KMS-11 (cell line): ENCODE measurements at regions not wholly inside any gene's neighbourhood (a gene's known extent, or its start where the extent isn't known, plus 50 kb on each side); places are given as distances from the start of the nearest gene placed in this dataset.

Experiments used
- H2AFZ ChIP-seq: fragments of 200-600 bp; sonication (generic); 2 replicates; pipeline ENCODE4 v1.6.1; 2016; ENCODE audit warnings: antibody characterized with exemption, mixed run types, low read depth
- H3K27ac ChIP-seq: fragments of 200-600 bp; sonication (generic); 2 replicates; pipeline ENCODE4 v1.6.1; 2016; ENCODE audit warnings: mild to moderate bottlenecking, mixed run types
- H3K27me3 ChIP-seq: fragments of 200-600 bp; sonication (generic); 2 replicates; pipeline ENCODE4 v1.6.1; 2017; ENCODE audit warnings: mild to moderate bottlenecking, low read depth, mixed run types, moderate library complexity; ENCODE audit not compliant: insufficient read depth
- H3K36me3 ChIP-seq: fragments of 200-600 bp; sonication (generic); 2 replicates; pipeline ENCODE4 v1.6.1; 2017; ENCODE audit warnings: mild to moderate bottlenecking, mixed run types; ENCODE audit not compliant: insufficient read depth
- H3K4me1 ChIP-seq: fragments of 200-600 bp; sonication (generic); 2 replicates; pipeline ENCODE4 v1.6.1; 2016; ENCODE audit warnings: mild to moderate bottlenecking, low read depth, mixed run types; ENCODE audit not compliant: poor library complexity, severe bottlenecking
- H3K4me2 ChIP-seq: fragments of 200-600 bp; sonication (generic); 2 replicates; pipeline ENCODE4 v1.7.0; 2016; ENCODE audit warnings: mild to moderate bottlenecking, mixed run types
- H3K4me3 ChIP-seq: fragments of 200-600 bp; sonication (generic); IDR thresholded peaks from 2 replicates; pipeline ENCODE4 v1.6.1; 2017; ENCODE audit warnings: low read depth, low read length, mixed read lengths; ENCODE audit not compliant: insufficient read depth
- H3K79me2 ChIP-seq: fragments of 200-600 bp; sonication (generic); 2 replicates; pipeline ENCODE4 v1.6.1; 2016; ENCODE audit warnings: low read depth, mixed run types; ENCODE audit not compliant: insufficient read depth
- H3K9ac ChIP-seq: fragments of 200-600 bp; sonication (generic); 2 replicates; pipeline ENCODE4 v1.6.1; 2016; ENCODE audit warnings: mild to moderate bottlenecking, mixed run types
- H4K20me1 ChIP-seq: fragments of 200-600 bp; sonication (generic); 2 replicates; pipeline ENCODE4 v1.6.1; 2016; ENCODE audit warnings: mild to moderate bottlenecking, mixed run types; ENCODE audit not compliant: insufficient read depth
- TF ChIP-seq, protein P1 (sequence below): fragments of 200-600 bp; sonication (generic); conservative IDR thresholded peaks from 2 replicates; pipeline ENCODE4 v1.6.1; 2017; ENCODE audit warnings: low read depth, mild to moderate bottlenecking, antibody characterized with exemption, low read length, moderate library complexity, mixed read lengths

DNA sequence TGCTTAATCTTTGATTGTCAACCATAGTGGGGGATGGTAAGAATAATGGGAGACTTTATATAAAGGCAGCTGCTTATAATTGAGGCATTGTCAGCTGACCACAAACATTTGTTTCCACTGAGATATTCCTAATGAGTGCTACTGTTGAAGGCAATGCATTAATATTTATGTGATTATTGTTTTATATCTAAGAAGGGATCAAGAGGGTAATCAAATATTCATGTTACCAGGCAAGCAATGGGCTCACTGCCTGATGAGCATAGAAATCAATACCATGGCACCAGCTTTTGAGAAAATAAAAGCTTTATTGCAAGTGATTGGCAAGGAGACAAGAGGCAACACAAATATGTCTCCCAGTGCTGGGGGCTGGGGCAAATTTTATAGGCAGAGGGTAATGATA is 706.7 kb upstream of the ADAMTS5 start:
- Histone ChIP-seq H3K9ac (no peak overlapping the region), H3K4me2 (no peak overlapping the region), H3K27ac (no peak overlapping the region), H4K20me1 (no peaks in the 10 kb centered on the region), H3K27me3 (no peaks in the 10 kb centered on the region), H3K79me2 (no peaks in the 10 kb centered on the region), H3K4me3 (no peak overlapping the region), H2AFZ (no peak overlapping the region), H3K36me3 (no peaks in the 10 kb centered on the region), H3K4me1 (no peaks in the 10 kb centered on the region)
- TF ChIP-seq, protein P1, sequence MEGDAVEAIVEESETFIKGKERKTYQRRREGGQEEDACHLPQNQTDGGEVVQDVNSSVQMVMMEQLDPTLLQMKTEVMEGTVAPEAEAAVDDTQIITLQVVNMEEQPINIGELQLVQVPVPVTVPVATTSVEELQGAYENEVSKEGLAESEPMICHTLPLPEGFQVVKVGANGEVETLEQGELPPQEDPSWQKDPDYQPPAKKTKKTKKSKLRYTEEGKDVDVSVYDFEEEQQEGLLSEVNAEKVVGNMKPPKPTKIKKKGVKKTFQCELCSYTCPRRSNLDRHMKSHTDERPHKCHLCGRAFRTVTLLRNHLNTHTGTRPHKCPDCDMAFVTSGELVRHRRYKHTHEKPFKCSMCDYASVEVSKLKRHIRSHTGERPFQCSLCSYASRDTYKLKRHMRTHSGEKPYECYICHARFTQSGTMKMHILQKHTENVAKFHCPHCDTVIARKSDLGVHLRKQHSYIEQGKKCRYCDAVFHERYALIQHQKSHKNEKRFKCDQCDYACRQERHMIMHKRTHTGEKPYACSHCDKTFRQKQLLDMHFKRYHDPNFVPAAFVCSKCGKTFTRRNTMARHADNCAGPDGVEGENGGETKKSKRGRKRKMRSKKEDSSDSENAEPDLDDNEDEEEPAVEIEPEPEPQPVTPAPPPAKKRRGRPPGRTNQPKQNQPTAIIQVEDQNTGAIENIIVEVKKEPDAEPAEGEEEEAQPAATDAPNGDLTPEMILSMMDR = no peak

DNA sequence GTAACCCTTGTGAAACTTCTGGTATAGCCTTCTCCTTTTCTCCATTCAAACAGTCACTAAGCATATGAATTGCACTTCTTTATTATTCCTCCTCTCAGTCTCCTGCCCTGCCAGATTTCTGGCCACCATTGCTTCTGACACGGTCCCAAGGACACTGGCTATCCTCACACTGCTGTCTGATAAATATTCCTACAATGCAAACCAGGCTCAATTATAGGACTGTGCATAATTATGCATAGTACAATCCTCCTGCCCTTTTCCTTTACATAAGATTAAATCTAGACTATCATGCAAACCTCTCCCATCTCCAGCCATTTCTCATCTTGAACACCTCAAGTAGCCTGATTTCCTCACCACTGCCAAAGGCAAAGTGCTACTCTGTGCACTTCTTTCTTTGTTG is 704.3 kb upstream of the ADAMTS5 start:
- TF ChIP-seq, protein P1 = no peak
- H3K27ac ChIP-seq = no peak overlapping the region
- H3K9ac ChIP-seq = no peak overlapping the region
- H3K27me3 ChIP-seq = no peaks in the 10 kb centered on the region
- H3K79me2 ChIP-seq = no peaks in the 10 kb centered on the region
- H3K4me1 ChIP-seq = no peaks in the 10 kb centered on the region
- H2AFZ ChIP-seq = no peak overlapping the region
- H3K36me3 ChIP-seq = no peaks in the 10 kb centered on the region
- no peak overlapping the region for H3K4me3 ChIP-seq
- H3K4me2 ChIP-seq = no peak overlapping the region
- no peaks in the 10 kb centered on the region for H4K20me1 ChIP-seq

DNA sequence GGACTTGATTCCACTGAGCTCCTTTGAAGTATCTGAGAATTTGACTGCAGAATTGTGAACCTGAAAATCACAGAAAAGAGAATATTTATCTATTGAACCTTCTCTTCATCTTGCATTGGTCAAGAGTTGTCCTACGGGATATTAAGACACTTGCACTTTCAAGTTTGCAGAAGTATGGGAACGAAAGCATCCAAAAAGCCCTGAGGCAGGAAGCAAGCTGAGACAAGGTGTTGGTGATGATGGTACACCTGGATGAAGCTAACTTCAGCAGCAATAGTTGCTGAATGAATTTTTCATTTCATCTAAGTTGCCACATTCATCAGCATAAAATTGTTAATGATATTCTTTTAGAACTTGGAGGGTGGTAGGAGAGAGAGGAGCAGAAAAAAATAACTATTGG is 686.6 kb upstream of the ADAMTS5 start:
- no peak overlapping the region for H3K4me3 ChIP-seq
- H3K27ac ChIP-seq = no peak overlapping the region
- H3K27me3 ChIP-seq = no peaks in the 10 kb centered on the region
- no peak overlapping the region for H3K9ac ChIP-seq
- H3K4me1 ChIP-seq = no peaks in the 10 kb centered on the region
- no peaks in the 10 kb centered on the region for H3K79me2 ChIP-seq
- H2AFZ ChIP-seq = no peak overlapping the region
- TF ChIP-seq, protein P1 = no peak
- no peak overlapping the region for H3K4me2 ChIP-seq
- no peaks in the 10 kb centered on the region for H3K36me3 ChIP-seq
- no peaks in the 10 kb centered on the region for H4K20me1 ChIP-seq

DNA sequence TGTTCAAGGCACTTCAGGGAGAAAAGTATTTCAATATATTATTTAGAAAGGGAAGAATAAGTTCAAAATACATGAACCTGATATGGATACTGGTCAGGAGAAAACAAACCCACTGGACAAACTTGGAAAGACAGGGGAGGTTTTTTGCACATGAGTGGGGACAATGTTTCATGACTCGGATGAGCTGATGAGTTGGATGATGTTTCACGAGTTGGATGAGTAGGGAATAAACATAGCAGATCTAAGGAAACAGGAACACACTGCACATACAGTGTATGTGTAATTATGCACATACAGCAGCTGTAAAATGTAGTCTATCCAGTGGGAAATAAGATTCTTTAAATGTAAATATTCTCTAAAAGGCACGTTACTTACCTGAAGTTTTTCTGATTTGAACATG is 682.9 kb upstream of the ADAMTS5 start:
- H3K27ac ChIP-seq = no peak overlapping the region
- TF ChIP-seq, protein P1 = no peak
- H2AFZ ChIP-seq = no peak overlapping the region
- H3K27me3 ChIP-seq = no peaks in the 10 kb centered on the region
- H3K9ac ChIP-seq = no peak overlapping the region
- no peaks in the 10 kb centered on the region for H4K20me1 ChIP-seq
- no peak overlapping the region for H3K4me3 ChIP-seq
- no peaks in the 10 kb centered on the region for H3K4me1 ChIP-seq
- H3K79me2 ChIP-seq = no peaks in the 10 kb centered on the region
- no peak overlapping the region for H3K4me2 ChIP-seq
- H3K36me3 ChIP-seq = no peaks in the 10 kb centered on the region

DNA sequence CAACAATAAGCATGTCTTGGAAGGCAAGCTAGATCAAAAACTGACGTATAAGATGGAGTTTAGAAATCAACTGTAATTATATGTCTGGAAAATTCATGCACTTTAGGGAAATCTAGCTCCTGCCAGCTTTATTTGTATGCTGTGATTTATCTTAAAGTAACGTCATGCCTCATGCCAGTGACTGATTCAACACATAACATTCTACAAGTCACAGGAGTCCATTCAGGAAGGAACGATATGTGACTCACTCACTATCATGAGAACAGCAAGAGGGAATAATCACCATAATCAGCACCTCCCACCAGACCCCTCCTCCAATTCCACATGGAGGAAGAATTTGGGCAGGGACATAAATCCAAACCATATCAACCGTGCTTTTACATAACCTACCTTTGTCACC is 682.4 kb upstream of the ADAMTS5 start:
- Histone ChIP-seq H3K4me3 (no peak overlapping the region), H4K20me1 (no peaks in the 10 kb centered on the region), H3K4me2 (no peak overlapping the region), H3K36me3 (no peaks in the 10 kb centered on the region), H3K4me1 (no peaks in the 10 kb centered on the region), H3K9ac (no peak overlapping the region), H3K79me2 (no peaks in the 10 kb centered on the region), H3K27me3 (no peaks in the 10 kb centered on the region), H3K27ac (no peak overlapping the region), H2AFZ (no peak overlapping the region)
- TF ChIP-seq, protein P1 = no peak
